HG02870 (cell line): ENCODE measurements at regions not wholly inside any gene's neighbourhood (a gene's known extent, or its start where the extent isn't known, plus 50 kb on each side); places are given as distances from the start of the nearest gene placed in this dataset.

Source experiments
- ATAC-seq: cut with Tn5 transposase; IDR thresholded peaks from one replicate; pipeline ENCODE4 v1.9.1; 2021; ENCODE audit warnings: mild to moderate bottlenecking, moderate library complexity; ENCODE audit not compliant: unreplicated experiment

GRCh38 chr18:38473535-38473934, 907.9 kb upstream of the CELF4 start:
- ATAC-seq, result no peak

GRCh38 chr18:38470421-38470820, 904.8 kb upstream of the CELF4 start:
- ATAC-seq, result no peak

GRCh38 chr18:38466426-38466825, 900.8 kb upstream of the CELF4 start:
- ATAC-seq, result no peak

- no peak for ATAC-seq
These were observed 898.4 kb upstream of the CELF4 start for GRCh38 chr18:38464024-38464423.

GRCh38 chr18:38460657-38461056, 895.1 kb upstream of the CELF4 start:
- no peak for ATAC-seq

- ATAC-seq, result no peak
These were observed 893.8 kb upstream of the CELF4 start for GRCh38 chr18:38459131-38459994.

GRCh38 chr18:38458698-38459097, 893.1 kb upstream of the CELF4 start:
- ATAC-seq, result no peak

GRCh38 chr18:38456253-38456652, 890.7 kb upstream of the CELF4 start:
- no peak for ATAC-seq

GRCh38 chr18:38454764-38455469, 889.3 kb upstream of the CELF4 start:
- ATAC-seq, result no peak

GRCh38 chr18:38453880-38454279, 888.3 kb upstream of the CELF4 start:
- ATAC-seq, result no peak

- no peak for ATAC-seq
These were observed 885.3 kb upstream of the CELF4 start for GRCh38 chr18:38450876-38451275.

GRCh38 chr18:38445804-38446145, 880.2 kb upstream of the CELF4 start:
- no peak for ATAC-seq

GRCh38 chr18:38444971-38445803, 879.6 kb upstream of the CELF4 start:
- ATAC-seq, result no peak

GRCh38 chr18:38427736-38428135, 862.1 kb upstream of the CELF4 start:
- no peak for ATAC-seq

GRCh38 chr18:38427234-38427633, 861.6 kb upstream of the CELF4 start:
- no peak for ATAC-seq

- no peak for ATAC-seq
These were observed 856.4 kb upstream of the CELF4 start for GRCh38 chr18:38421872-38422615.

GRCh38 chr18:38421021-38421420, 855.4 kb upstream of the CELF4 start:
- ATAC-seq, result no peak

GRCh38 chr18:38420611-38421010, 855.0 kb upstream of the CELF4 start:
- no peak for ATAC-seq

GRCh38 chr18:38415811-38416210, 850.2 kb upstream of the CELF4 start:
- ATAC-seq, result no peak

- no peak for ATAC-seq
These were observed 847.6 kb upstream of the CELF4 start for GRCh38 chr18:38413193-38413592.

GRCh38 chr18:38406607-38407006, 841.0 kb upstream of the CELF4 start:
- ATAC-seq, result no peak
